Loucy (cell line): ENCODE measurements at regions not wholly inside any gene's neighbourhood (a gene's known extent, or its start where the extent isn't known, plus 50 kb on each side); places are given as distances from the start of the nearest gene placed in this dataset.

Experiments
- H2AFZ ChIP-seq: fragments of 200-600 bp; sonication (generic); 2 replicates; pipeline ENCODE4 v1.6.0; 2016; ENCODE audit warnings: antibody characterized with exemption, mild to moderate bottlenecking, low read length, moderate library complexity
- H3F3A ChIP-seq: fragments of 200-600 bp; 2 replicates; pipeline ENCODE4 v1.6.0; 2016; ENCODE audit warnings: antibody characterized with exemption, low read depth, mild to moderate bottlenecking
- H3K27me3 ChIP-seq: fragments of 200-600 bp; sonication (generic); 2 replicates; pipeline ENCODE4 v1.6.1; 2014; ENCODE audit warnings: low read length, mild to moderate bottlenecking; ENCODE audit not compliant: insufficient read depth, poor library complexity, severe bottlenecking
- H3K36me3 ChIP-seq: fragments of 200-600 bp; sonication (generic); 2 replicates; pipeline ENCODE4 v1.6.1; 2016; ENCODE audit warnings: low read length; ENCODE audit not compliant: insufficient read depth
- H3K4me1 ChIP-seq: fragments of 200-600 bp; sonication (generic); 2 replicates; pipeline ENCODE4 v1.5.1; 2014; ENCODE audit warnings: low read length, mild to moderate bottlenecking; ENCODE audit not compliant: insufficient read depth, poor library complexity, severe bottlenecking
- H3K4me2 ChIP-seq: fragments of 200-600 bp; sonication (generic); 2 replicates; pipeline ENCODE4 v1.6.0; 2014; ENCODE audit warnings: antibody characterized with exemption, low read length, low read depth, mild to moderate bottlenecking; ENCODE audit not compliant: poor library complexity, severe bottlenecking
- H3K4me3 ChIP-seq: fragments of 200-600 bp; sonication (generic); 2 replicates; pipeline ENCODE4 v1.5.1; 2014; ENCODE audit warnings: low read length, mild to moderate bottlenecking, mixed read lengths; ENCODE audit not compliant: poor library complexity, severe bottlenecking
- H3K79me2 ChIP-seq: fragments of 200-600 bp; sonication (generic); 2 replicates; pipeline ENCODE4 v1.6.1; 2014; ENCODE audit warnings: low read length; ENCODE audit not compliant: insufficient read depth
- H3K9ac ChIP-seq: fragments of 200-600 bp; sonication (generic); 2 replicates; pipeline ENCODE4 v1.6.0; 2014; ENCODE audit warnings: mild to moderate bottlenecking, low read depth, low read length, moderate library complexity; ENCODE audit not compliant: poor library complexity, severe bottlenecking
- H3K9me2 ChIP-seq: fragments of 200-600 bp; sonication (generic); replicated peaks from 2 replicates; pipeline ENCODE4 v1.6.1; 2016; ENCODE audit warnings: low read depth, low read length, mixed read lengths
- H3K9me3 ChIP-seq: fragments of 200-600 bp; sonication (generic); 2 replicates; pipeline ENCODE4 v1.6.1; 2014; ENCODE audit warnings: mild to moderate bottlenecking, antibody characterized with exemption, low read length, low read depth; ENCODE audit not compliant: insufficient read depth
- H4K20me1 ChIP-seq: fragments of 200-600 bp; sonication (generic); 2 replicates; pipeline ENCODE4 v1.6.0; 2014; ENCODE audit warnings: antibody characterized with exemption, low read length, mild to moderate bottlenecking; ENCODE audit not compliant: insufficient read depth, poor library complexity, severe bottlenecking
- CTCF ChIP-seq: fragments of 200-600 bp; sonication (generic); conservative IDR thresholded peaks from 2 replicates; pipeline ENCODE4 v1.5.1; 2014; ENCODE audit warnings: mild to moderate bottlenecking, antibody characterized with exemption, low read length
- EZH2phosphoT487 ChIP-seq: fragments of 200-600 bp; IDR thresholded peaks from 2 replicates; pipeline ENCODE4 v1.6.1; 2018; ENCODE audit warnings: antibody characterized with exemption, mild to moderate bottlenecking, moderate library complexity, borderline replicate concordance

DNA sequence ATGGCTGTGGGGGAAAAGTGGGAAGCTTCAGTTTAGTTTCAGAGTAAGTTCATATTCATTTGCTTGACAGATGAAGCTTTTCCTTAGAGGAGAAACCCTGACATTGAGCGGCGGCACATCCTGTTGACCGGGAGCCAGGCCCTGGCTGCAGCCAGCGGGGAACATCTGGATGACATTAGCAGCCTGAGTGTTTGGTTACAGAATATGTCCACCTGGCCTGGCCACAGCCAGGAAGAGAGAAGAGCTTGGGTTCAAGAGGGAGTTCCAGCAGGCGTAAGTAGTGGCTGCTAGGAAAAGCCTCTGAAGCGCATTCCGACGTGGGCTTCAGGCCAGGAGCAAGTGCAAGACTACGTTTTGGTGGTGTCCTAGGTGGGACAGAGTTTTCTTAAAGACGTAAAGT lies 144.9 kb upstream of the MYCN start:
- TF ChIP-seq CTCF (no peak), EZH2phosphoT487 (no peak)
- H3K27me3 ChIP-seq: no peaks in the 10 kb centered on the region
- no peak overlapping the region for H3K4me3 ChIP-seq
- no peak overlapping the region for H3K4me2 ChIP-seq
- H3K36me3 ChIP-seq: no peaks in the 10 kb centered on the region
- no peaks in the 10 kb centered on the region for H4K20me1 ChIP-seq
- no peak overlapping the region for H3K9ac ChIP-seq
- H3K9me2 ChIP-seq: no peaks in the 10 kb centered on the region
- no peaks in the 10 kb centered on the region for H3K4me1 ChIP-seq
- no peak overlapping the region for H2AFZ ChIP-seq
- H3F3A ChIP-seq: no peaks in the 10 kb centered on the region
- no peaks in the 10 kb centered on the region for H3K9me3 ChIP-seq
- no peaks in the 10 kb centered on the region for H3K79me2 ChIP-seq

DNA sequence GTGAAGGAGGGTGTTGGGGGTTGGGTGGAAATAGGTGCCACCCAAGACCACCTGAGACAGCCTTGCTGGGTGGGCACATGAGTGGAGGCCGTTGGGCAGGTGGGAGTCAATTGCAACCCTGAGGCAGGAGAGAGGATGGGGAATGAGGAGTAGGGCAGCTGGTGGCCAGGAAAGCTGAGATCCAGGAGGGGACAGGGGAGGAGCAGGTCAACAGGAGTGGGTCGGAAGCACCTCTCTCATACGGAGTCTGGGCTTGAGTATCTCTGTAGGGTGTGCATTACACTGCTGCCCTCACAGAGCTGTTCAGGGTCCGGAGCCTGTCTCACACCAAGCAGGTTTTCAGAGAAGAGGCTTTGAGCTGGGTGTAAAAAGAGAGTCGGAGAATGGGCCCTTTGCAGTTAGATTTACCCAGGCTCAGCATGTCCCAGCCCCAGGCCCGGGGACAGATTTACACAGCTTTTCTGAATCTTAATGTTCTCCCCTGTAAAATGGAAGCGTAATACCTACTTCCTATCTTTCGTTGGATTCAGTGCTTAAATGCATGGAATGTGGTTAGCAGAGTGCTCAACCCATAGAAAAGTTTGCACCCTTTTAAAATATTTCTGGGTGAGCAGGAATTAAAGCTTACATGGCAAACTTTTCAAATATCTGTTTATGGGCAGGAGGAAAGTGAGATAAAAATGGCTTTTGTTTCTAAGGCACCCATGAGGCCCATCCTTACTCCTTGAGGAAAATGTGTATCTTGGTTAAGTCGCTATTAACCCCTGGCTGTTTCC lies 144.0 kb upstream of the MYCN start:
- TF ChIP-seq EZH2phosphoT487 (no peak), CTCF (no peak)
- Histone ChIP-seq H3K4me3 (no peak overlapping the region), H3K9me2 (no peaks in the 10 kb centered on the region)

GRCh38 chr2:15797231-15797938 lies 143.0 kb upstream of the MYCN start:
- Histone ChIP-seq H4K20me1 (no peaks in the 10 kb centered on the region), H3K27me3 (no peaks in the 10 kb centered on the region), H3K4me2 (no peak overlapping the region), H2AFZ (no peak overlapping the region), H3K9me3 (no peaks in the 10 kb centered on the region), H3K9ac (no peak overlapping the region), H3K79me2 (no peaks in the 10 kb centered on the region), H3K4me3 (no peak overlapping the region), H3K9me2 (no peaks in the 10 kb centered on the region), H3F3A (no peaks in the 10 kb centered on the region), H3K36me3 (no peaks in the 10 kb centered on the region), H3K4me1 (no peaks in the 10 kb centered on the region)
- TF ChIP-seq CTCF (no peak; the same call in 1 of the 2 replicates), EZH2phosphoT487 (no peak)

More for the DNA sequence above, 144.0 kb upstream of the MYCN start:
- Histone ChIP-seq H4K20me1 (no peaks in the 10 kb centered on the region), H3K9ac (no peak overlapping the region), H3K9me3 (no peaks in the 10 kb centered on the region), H3F3A (no peaks in the 10 kb centered on the region), H3K79me2 (no peaks in the 10 kb centered on the region), H2AFZ (no peak overlapping the region), H3K36me3 (no peaks in the 10 kb centered on the region), H3K4me2 (no peak overlapping the region), H3K4me1 (no peaks in the 10 kb centered on the region), H3K27me3 (no peaks in the 10 kb centered on the region)
